ENCODE measurements at regions not wholly inside any gene's neighbourhood (a gene's known extent, or its start where the extent isn't known, plus 50 kb on each side); places are given as distances from the start of the nearest gene placed in this dataset.

DNA sequence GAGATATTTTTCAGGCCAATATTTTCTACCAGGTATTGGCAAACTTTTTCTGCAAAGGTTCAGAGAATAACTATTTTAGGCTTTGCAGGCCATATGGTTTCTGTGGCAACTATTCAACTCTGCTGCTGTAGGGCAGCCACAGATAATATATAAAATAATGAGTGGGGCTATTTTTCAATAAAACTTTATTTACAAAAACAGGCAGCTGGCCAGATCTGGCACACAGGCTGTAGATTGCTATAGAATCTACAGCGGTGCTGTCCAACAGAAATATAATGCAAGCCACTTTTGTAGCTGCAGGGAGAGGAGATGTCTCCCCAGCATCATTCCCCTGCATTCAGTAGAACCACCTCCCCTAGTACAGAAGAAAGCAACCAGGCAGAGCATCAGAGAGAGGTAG is 97.6 kb upstream of the BCOR start:
- no peak for DNase-seq (ENCODE audit: low spot score in 2 of 2)
- H3K9me3 ChIP-seq: no peaks in the 10 kb centered on the region
- H3K4me3 ChIP-seq: no peak overlapping the region
- WGBS: 100% methylated on average over 1 of the region's 1 CpG
- H3K4me1 ChIP-seq: no peaks in the 10 kb centered on the region
- no peak overlapping the region for H3K27ac ChIP-seq
- H3K36me3 ChIP-seq: no peaks in the 10 kb centered on the region
- TF ChIP-seq POLR2AphosphoS5 (IDR thresholded peaks at IDR 0.05) (no peak), EP300 (IDR thresholded peaks at IDR 0.05) (no peak), POLR2A (IDR thresholded peaks at IDR 0.05) (no peak)
- TF ChIP-seq, protein P1, sequence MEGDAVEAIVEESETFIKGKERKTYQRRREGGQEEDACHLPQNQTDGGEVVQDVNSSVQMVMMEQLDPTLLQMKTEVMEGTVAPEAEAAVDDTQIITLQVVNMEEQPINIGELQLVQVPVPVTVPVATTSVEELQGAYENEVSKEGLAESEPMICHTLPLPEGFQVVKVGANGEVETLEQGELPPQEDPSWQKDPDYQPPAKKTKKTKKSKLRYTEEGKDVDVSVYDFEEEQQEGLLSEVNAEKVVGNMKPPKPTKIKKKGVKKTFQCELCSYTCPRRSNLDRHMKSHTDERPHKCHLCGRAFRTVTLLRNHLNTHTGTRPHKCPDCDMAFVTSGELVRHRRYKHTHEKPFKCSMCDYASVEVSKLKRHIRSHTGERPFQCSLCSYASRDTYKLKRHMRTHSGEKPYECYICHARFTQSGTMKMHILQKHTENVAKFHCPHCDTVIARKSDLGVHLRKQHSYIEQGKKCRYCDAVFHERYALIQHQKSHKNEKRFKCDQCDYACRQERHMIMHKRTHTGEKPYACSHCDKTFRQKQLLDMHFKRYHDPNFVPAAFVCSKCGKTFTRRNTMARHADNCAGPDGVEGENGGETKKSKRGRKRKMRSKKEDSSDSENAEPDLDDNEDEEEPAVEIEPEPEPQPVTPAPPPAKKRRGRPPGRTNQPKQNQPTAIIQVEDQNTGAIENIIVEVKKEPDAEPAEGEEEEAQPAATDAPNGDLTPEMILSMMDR (IDR thresholded peaks at IDR 0.05): no peak
- H3K27me3 ChIP-seq: no peaks in the 10 kb centered on the region

DNA sequence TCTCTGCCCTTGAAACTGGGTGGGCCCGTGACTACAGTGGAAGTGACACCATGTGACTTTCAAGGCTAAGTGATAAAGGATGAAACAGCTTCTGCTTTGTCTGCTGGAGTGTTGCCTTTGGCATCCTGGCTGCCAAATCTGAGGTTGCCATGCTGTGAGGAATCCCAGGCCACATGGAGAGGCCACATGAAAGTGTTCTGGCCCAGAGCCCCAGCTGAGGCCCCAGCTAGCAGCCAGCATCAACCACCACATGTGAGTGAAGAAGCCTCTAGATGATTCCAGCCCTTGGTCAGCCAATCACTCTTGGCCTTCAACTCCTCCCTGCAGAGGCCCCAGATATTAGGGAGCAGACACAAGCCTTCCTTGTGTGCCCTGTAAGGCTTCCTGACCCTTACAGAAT is 94.4 kb upstream of the BCOR start:
- no peak overlapping the region for H3K4me3 ChIP-seq
- 71% methylated on average over 1 of the region's 1 CpG for WGBS
- H3K4me1 ChIP-seq: peaks cover 7% of the 10 kb centered on the region
- no peaks in the 10 kb centered on the region for H3K36me3 ChIP-seq
- DNase-seq (ENCODE audit: low spot score in 2 of 2): no peak
- TF ChIP-seq, protein P1 (IDR thresholded peaks at IDR 0.05): no peak
- TF ChIP-seq EP300 (IDR thresholded peaks at IDR 0.05) (no peak), POLR2AphosphoS5 (IDR thresholded peaks at IDR 0.05) (no peak), POLR2A (IDR thresholded peaks at IDR 0.05) (no peak)
- H3K27me3 ChIP-seq: no peaks in the 10 kb centered on the region
- no peak overlapping the region for H3K27ac ChIP-seq
- no peaks in the 10 kb centered on the region for H3K9me3 ChIP-seq

DNA sequence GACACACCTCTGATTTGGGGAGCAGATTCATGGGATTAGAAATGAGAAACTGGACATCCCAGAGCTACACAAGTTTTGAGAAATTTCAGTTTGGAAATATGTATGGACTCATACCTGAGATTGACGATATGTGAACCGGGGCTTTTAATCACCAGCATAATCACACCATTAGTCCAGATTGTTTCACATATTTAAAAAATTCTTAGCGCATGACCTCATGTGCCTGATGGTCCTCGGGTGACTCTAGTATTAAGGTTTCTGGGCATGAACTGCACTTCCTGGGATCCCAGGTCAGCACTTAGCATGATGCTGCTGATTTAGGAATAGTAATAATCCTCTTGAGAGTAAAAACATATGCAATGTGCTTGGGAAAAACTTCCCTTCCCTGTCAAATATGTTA is 91.9 kb upstream of the BCOR start:
- Histone ChIP-seq H3K27me3 (no peaks in the 10 kb centered on the region), H3K9me3 (no peaks in the 10 kb centered on the region), H3K27ac (no peak overlapping the region), H3K4me3 (no peak overlapping the region), H3K36me3 (no peaks in the 10 kb centered on the region), H3K4me1 (peaks cover 7% of the 10 kb centered on the region)
- DNase-seq (ENCODE audit: low spot score in 2 of 2): no peak
- TF ChIP-seq, protein P1 (IDR thresholded peaks at IDR 0.05): no peak
- TF ChIP-seq POLR2AphosphoS5 (IDR thresholded peaks at IDR 0.05): no peak
- TF ChIP-seq EP300 (IDR thresholded peaks at IDR 0.05): no peak
- TF ChIP-seq POLR2A (IDR thresholded peaks at IDR 0.05): no peak
- WGBS: 75% methylated on average over 4 of the region's 4 CpGs

DNA sequence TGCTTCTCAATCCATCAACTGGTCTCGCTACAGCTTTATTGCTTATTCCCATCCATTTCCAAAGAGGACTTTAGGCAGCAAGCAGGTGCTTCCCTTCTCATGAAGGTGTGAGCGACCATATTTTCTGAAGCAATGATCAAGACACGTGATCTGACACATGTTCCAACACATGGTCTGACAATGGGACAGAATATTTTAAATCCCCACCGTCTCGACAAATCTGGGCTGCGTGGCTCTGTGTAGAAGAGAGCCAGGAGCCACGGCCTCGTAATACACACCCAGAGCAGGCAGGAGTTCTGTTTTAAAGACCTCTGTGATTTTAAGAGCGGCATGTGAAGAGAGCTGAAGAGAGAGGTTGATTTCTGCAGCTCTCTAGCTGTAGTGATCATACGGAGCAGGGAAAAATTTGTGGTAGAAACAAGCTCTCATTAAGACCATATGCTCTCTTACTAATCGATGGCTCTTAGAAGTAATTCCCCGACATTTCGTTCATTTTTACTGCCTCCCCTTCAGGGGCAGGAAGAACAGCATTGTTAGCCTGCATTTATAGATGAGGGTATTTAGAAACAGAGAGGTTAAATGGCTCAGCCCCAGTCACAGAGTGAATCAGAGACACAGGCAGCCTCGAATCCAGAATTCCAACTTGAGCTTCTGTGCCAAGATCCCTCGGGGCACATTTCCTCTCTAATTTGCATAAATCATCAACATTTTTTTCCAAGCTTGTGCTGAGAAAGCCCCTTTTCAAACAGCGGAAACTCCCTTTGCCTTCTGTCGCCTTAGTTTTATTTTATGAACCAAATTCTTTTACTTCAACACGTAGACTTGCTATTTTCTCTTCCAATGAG is 91.0 kb upstream of the BCOR start:
- TF ChIP-seq EP300 (IDR thresholded peaks at IDR 0.05) (no peak), POLR2AphosphoS5 (IDR thresholded peaks at IDR 0.05) (no peak), POLR2A (IDR thresholded peaks at IDR 0.05) (no peak)
- TF ChIP-seq, protein P1 (IDR thresholded peaks at IDR 0.05): no peak
- Histone ChIP-seq H3K27me3 (no peaks in the 10 kb centered on the region), H3K36me3 (no peaks in the 10 kb centered on the region), H3K4me3 (no peak overlapping the region), H3K27ac (no peak overlapping the region), H3K4me1 (peaks cover 7% of the 10 kb centered on the region), H3K9me3 (no peaks in the 10 kb centered on the region)
- DNase-seq (ENCODE audit: low spot score in 2 of 2): no peak
- WGBS: 41% methylated on average over 18 of the region's 18 CpGs

DNA sequence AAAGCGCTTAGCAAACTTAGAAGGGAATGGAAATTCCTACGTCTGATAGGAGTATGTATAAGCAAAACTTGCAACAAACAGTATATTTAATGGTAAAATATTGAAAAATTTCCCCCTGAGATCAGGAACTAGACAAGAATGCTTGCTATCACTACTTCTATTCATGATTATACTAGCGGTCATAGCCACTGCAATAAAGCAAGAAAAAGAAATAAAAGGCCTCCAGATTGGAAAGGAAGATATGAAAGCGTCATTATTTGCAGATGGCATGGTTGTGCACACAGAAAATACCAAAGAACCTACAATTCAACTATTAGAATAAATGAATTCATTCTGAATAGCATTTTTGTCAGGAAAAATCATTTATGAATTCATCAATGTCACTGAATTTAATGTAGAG is 87.2 kb upstream of the BCOR start:
- Histone ChIP-seq H3K4me1 (peaks cover 7% of the 10 kb centered on the region), H3K27ac (no peak overlapping the region), H3K4me3 (no peak overlapping the region), H3K27me3 (no peaks in the 10 kb centered on the region), H3K36me3 (no peaks in the 10 kb centered on the region), H3K9me3 (no peaks in the 10 kb centered on the region)
- no peak for DNase-seq (ENCODE audit: low spot score in 2 of 2)
- WGBS: 85% methylated on average over 4 of the region's 4 CpGs
- no peak for TF ChIP-seq POLR2A (IDR thresholded peaks at IDR 0.05)
- TF ChIP-seq POLR2AphosphoS5 (IDR thresholded peaks at IDR 0.05): no peak
- no peak for TF ChIP-seq EP300 (IDR thresholded peaks at IDR 0.05)
- TF ChIP-seq, protein P1 (IDR thresholded peaks at IDR 0.05): no peak

Data from suprapubic skin (tissue), 4 donors.